HK-2 (cell line): ENCODE measurements at regions not wholly inside any gene's neighbourhood (a gene's known extent, or its start where the extent isn't known, plus 50 kb on each side); places are given as distances from the start of the nearest gene placed in this dataset.
"Not testable (repeated sequence)": the region's sequence is repeated elsewhere in the genome, so short reads cannot be mapped to it uniquely, and the experiment has no call there.

ENCODE experiments used
- DNase-seq: peaks from one replicate; pipeline ENCODE4 v3.0.0-alpha.2; 2018; ENCODE audit not compliant: unreplicated experiment

DNA sequence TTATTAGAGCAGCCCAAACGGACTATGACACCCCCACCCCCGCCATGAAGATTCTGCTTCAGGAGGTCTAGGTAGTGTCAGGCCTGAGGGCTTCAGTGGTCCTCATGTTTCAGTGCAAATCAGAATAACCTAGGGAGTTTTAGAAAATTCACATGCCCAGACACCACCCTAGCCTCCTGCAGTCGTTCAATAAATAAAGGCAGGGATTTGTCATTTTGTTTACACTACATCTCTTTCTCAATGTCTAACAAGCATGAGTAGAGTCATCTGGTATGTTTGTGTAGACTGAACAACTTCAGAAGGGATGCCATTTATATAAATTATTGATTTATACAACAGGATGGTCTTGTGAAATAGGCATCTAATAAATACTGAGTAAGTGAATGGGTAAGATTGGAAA lies 112.1 kb upstream of the SERPINE2 start:
- DNase-seq: no peak

DNA sequence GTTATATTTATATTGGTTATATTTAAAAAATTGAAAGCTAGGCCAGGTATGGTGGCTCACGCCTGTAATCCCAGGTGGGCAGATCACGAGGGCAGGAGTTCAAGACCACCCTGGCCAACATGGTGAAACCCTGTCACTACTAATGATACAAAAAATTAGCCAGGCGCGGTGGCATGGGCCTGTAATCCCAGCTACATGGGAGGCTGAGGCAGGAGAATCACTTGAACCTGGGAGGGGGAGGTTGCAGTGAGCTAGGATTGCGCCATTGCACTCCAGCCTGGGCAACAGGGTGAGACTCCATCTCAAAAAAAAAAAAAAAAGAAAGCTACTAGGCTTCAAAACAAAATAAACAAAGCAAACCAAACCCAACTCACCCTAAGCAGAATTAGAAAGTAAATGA lies 109.0 kb upstream of the SERPINE2 start:
- not testable (repeated sequence) for DNase-seq

DNA sequence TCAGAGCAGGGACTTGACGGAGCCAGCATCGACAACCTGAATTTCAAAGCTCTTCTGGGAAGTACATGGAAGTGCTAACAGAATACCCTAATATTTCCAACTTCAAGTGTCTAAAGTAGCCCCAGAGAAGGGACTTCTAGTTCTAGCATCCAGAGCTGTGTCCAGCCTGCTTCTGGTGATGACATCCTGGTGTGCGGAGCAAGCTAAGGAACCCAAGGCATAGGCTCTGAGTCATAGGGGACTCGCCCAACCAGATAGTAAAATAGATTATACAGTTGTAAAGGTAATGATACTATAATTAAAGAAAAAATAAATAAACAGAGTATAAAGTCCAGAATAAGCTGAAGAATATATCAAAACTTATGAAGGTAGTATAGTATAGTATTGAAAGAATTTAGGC lies 108.1 kb upstream of the SERPINE2 start:
- DNase-seq: no peak

DNA sequence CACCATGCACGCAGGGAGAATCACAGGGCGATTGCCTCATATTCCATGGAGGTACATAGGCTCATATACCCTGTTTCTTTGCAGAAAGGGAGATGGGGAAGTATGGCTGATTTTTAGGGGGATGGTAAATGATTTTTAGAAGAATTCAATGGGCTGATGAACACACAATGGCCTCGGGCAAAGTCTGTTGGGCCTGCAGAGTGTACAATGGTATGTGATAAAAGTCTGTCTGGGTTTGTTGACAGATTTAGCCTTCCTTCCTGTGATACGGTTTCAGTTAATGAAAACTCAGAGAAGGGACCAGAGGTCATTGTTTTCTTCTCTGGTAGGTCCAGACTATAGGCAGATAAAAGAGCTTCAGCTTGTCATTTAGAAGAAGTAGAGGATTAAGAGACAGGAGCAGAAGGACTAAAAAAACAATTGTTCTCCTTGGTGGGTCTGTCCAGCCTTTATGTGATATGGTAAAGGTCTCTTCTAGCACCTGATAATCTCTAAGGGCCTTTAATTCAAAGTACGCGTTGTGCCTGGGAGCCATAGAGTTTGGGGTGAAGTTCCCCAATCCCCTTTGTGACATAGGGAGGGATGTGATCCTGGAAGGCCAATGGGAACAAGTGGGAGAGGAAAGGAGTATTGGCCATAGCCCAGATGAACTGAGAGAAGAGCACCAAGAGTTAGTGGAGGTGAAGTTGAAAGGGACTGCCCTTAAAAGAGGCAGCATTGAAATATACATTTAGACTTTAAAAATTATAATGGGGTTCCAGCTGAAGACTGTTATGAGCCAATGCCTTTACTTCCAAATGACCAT lies 107.5 kb upstream of the SERPINE2 start:
- DNase-seq: no peak

DNA sequence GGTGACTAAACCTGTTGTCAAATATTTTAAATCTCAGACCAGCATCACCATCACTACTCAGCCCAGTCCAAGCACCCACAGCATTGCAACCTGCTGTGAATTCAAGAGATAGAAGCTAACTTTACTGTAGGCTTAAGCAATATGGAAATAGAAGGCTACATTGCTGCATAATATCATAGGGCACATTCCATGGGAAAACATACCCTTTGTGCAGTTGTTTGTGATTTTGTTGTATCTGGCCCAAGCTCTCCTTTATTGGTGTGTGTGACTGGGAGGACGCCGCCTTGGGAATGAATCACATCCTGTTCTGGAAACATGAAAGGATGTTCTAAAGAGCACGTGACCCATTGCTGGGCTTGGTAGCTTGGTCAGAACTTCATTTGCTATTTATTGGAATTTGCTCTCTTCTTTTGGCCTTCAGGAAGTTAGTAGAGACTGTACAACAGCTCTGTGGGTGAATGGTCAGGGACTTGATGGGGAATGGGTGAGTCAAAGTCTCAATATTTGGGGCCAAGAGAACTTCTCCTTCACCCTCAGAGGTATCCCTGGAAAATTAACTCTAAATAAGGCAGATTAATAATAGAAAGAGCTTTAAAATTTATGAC lies 106.8 kb upstream of the SERPINE2 start:
- peak; percentile 36 for DNase-seq

DNA sequence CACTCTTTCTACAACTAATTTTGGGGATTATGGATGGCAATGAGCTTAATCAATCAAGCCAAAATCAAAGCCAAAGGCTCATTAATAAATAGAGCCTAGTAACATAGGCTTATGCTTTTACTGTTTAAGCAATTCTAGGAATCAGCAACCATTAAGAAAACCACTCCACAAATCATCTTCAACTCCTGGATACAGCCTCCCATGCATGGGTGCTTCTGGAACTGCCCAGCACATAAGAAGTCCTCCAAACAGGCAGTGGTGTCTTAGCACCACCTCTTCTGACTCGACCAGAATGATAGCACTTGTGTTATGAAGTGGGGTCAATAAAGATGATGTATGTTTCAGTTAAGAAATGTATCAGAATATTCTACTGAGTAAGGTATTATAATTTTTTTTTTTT lies 104.4 kb upstream of the SERPINE2 start:
- DNase-seq: no peak

DNA sequence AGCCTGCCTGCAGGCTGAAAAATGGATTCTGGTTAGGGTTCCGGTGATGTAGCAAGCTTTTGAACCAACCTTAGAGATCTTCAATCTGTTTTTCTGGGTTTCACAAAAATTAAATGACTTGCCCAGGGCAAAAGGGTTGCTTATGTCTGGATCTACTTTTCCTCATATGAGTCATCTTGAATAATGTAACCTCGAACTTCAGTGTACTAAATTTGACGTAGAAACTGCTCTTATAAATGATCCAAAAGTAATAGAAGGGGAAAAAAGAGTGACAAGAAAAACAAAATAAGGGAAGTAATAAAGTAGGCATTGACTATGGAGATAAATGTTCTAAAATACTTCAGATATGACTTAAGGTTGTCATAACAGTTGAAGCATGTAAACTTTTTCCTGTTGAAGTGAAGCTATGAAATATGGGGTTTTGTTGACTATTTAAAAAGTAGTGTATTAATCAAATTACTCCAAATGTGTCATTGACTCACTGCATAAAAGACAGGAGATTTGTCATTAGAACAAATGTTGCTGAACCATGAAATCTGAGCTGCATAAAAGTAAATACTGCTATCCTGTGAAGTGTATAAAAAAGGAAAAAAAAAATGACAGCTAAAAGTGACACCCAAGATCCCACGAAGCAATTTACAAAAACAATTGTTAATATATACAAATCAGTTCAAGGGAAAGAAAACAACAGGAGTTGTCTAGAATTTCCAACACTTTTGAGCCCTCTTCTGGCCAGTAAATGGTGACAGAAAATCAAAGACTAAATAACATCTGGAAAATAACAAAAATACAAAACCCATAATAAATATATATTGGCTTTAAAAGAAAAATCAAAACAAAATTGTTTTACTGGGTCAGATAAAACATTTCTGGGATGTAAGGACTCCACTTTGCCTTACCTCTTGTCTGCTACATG lies 103.6 kb upstream of the SERPINE2 start:
- no peak for DNase-seq

DNA sequence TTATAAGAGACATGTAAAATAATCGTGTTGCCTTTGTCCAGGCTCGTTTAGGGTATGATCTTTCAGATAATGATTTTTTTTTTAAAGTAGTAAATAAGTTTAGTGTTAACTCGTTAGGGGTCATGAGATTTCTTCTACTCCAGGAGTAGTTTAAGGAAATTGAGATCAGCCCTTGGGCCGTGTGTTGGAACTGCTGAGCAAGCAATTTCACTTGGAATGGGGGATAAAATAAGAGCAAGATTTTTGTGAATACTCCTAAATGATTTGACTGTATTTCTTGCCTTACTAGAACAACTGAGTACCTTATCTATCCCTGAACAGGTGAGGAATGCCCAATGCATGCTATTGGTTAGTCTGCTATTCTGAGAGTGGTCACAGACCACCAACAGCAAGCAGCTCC lies 102.2 kb upstream of the SERPINE2 start:
- DNase-seq: no peak

DNA sequence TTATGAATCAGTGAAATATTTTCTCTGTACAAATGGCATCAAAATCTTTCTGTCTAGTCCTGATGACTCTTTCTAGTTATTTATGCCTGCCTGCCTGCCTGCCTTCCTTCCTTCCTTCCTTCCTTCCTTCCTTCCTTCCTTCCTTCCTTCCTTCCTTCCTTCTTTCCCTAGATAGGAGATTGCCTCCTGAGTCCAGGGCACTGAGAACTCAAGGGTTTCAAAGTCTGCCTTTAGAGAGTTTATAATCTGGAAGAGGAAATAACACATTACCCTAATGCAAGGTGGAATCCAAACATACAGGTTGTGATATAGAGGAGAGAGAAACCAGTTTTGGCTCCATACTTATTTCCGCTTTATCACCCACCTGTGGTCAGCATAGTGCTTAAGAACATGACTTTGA lies 98.1 kb upstream of the SERPINE2 start:
- no peak for DNase-seq

DNA sequence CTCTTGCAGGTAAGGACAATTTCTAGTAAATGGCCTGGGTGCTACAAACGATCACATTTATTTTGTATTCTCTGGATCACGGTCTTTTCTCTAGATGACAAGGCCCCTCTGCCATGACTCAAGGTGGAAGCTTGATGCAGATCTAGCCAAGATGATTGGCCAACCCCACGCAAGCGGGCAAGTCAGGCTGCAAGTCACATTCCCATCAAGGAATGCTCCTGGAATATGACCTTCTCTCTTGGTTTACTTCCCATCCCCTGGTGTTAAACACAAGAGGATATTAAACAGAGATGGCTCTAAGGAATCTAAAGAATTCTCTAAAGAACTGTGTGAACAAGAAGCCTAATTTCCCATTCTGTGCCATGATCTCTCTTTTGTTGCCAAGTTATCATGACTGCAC lies 97.3 kb upstream of the SERPINE2 start:
- DNase-seq: no peak

DNA sequence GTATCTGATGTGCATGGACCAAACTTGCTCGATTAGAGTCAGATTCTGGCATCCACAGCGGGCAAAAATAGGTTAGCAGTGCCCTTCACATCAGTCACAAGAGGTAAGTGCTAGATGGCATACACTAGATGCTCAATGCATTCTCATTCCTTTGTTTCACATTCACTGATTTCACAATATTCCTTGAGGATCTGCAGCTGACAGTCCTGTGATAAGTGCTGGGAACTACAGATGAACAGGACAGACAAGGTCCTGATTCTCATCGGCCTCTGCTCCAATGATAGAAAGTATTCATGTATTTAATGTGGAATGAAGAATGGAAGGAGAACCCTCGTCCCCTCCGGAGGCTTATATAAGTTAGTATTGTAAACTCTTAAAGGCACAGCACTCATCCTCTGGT lies 96.8 kb upstream of the SERPINE2 start:
- DNase-seq: no peak

DNA sequence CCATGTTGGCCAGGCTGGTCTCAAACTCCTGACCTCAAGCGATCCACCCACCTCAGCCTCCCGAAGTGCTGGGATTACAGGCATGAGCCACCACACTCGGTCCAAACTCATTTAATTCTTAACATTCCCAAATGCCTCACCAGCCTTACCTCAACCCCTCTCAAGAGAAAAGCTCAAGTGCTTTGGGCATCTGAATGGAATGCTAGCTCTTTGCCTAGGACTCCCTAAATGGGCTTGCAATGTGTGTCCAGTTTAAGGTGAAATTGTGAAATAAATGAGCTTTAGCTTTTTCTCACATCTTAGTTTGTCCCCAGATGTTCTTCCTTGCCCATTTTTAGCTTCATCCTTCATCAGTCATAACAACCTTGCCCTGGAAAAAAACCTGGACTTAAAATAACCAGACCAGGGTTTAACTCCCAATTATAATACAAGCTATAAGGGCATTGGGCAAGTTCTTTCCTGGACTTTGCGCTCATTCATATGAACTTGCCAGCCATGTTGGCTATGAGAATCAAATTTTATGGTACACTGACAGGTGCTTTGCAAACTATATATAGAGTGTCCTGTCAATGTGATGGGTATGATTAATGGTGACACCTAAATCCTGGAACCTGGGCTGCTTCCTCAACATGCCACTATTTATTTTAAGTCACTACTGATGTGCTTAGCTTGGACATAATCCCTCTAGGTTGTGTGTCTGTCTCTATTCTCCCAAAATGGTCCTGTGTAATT lies 95.1 kb upstream of the SERPINE2 start:
- DNase-seq: no peak

DNA sequence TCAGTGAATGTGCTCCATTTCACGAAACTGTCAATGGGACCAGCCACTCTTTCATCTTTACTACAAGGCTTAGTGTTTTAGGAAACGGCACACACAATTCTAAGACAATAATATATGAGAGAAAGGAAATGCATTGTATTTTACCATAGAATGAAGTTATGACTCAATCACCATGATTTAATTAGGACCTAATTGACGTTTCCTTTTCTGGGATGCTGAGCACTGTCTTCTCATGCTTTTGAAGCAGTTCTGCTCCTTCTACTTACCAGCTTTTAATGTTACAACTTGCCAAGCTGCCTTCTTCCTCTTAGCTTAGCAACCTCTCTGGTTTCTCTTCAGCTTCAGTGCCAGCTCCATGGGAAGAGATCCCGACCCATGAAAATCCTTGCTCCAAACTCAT lies 94.3 kb upstream of the SERPINE2 start:
- DNase-seq: no peak

DNA sequence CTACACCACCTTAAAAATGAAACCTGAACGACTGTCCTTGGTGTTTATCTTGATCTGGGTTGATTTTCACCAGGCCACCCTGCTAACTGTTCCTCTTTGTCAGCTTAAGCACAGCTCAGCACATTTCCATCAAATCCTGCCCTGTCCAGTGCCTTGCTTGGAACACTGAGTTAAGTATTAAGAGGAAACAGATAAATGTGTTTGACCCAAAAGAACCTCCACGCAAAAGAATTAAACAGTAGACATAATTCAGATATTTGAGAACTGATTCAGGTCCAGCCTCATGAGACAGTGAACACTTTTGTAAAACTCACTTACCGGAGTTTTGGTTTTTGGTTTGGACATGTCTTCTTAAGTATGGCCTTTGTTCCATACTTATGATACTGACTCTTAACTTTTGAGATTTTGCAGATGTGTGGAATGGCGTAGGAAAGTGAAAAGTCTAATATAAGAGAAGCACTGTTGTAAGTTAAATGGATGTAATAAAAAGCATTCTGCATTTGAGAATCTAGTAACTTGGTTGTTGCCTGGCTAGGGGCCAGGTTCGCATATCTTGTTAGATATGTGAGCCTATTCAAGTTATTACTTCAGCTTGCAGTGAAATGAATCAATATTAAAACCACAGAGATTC lies 88.9 kb upstream of the SERPINE2 start:
- no peak for DNase-seq

DNA sequence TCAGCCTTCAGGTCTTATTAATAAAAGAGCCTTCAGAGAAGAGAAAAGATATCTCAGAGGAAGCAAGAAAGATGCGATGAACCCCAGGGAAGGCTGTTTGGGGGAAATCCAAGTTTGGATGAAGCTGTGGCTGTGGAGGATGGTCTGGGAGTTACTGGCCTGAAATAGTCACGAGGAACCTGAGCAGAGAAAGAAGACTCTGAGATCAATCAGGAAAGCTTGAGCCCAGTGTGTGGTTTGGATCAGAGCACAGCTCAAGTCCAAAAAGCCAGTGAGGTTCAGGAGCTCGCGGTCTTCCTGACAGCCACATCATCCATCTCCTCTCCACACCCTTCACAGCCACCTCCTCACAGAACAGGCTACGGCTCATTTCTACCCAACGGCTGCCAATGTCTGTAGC lies 87.4 kb upstream of the SERPINE2 start:
- no peak for DNase-seq

DNA sequence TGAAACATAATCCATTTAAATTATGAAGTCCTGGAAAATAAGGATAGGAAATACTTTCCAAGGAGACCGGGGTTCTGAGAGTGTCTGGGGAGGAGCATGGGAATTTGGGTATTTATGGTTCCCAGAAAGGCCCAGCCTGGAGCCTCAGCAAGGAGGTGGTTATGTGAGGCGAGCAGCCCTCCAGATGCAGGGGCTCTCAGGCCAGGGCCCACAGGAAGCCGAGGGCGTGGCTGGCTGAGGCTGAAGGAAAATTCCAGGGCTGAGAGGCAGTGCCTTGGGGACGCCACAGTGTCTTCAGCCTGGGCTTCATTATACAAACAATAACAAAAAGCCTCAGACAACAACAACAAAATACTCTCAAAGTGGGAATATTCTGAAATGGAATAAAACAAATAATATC lies 86.9 kb upstream of the SERPINE2 start:
- no peak for DNase-seq

DNA sequence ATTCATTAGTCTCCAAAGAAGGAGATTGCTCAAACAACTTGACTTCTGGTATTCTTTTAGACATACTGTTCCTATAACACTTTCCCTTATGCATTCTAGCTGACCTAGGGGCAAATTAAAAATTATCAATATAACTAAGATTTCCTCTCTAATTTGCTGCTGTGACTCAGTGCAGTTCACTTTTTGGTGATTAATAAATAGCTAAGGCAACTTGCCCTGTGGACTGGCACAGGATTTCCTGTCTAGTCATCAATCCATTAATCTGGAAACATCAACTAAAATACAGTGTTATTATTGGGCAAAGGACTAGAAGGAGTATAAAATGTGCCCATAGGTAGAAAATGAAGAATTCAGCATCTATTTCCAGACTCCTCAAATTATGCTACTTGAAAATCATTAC lies 83.5 kb upstream of the SERPINE2 start:
- DNase-seq: no peak

DNA sequence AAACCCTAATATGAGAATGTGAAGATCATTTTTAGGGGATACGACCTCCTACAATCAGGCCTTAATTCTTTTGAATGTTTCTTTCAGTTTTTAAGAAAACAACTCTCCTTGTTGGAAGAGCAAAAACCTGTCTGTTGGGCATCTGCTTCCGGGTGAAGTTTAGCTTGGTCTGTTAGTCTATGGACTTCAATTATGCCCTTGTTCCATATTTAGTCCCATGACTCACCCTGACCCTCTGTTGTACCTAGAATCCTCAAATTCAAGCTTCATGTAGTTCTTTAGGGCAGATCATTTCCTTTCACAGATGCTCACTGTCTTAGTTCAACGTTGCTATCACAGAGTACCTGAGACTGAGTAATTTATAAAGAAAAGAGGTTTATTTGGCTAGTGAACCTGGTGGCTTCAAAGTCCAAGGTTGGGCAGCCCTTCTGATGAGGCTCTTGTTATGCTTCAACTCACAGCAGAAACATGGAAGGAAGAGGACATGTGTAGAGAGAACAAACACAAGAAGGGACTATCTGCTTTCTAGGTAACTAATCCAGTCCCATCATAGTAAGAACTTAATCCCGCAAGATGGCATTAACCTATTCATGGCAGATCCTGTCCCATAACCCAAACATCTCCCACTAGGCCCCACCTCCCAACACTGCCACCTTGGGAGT lies 82.5 kb upstream of the SERPINE2 start:
- no peak for DNase-seq

DNA sequence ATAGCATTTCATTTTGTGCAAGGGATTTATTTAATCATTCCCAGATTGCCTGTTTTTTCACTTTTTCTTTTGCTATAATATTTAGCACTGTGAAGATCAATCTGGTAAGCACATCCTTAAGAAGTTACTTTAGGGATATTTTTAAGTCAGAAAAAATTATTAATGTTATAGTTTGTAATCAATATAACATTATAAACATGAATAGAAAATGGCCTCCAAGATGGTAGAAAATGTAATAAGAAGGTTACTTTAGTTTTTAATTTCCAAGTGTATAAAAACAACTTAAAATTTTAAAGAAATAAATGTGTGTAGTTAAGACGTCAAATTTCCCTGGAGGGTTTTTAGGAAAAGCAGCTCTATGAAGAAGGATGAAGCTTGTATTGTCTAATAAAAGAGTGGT lies 81.9 kb upstream of the SERPINE2 start:
- no peak for DNase-seq

DNA sequence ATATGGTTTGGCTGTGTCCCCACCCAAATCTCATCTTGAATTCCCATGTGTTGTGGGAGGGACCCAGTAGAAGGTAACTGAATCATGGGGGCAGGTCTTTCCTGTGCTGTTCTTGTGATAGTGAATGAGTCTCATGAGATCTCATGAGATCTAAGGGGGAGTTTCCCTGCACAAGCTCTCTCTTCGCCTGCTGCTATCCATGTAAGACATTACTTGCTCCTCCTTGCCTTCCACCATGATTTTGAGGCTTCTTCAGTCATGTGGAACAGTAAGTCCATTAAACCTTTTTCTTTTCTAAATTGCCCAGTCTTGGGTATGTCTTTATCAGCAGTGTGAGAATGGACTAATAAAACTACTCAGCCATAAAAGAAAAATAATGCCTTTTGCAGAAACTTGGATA lies 80.8 kb upstream of the SERPINE2 start:
- DNase-seq: not testable (repeated sequence)

DNA sequence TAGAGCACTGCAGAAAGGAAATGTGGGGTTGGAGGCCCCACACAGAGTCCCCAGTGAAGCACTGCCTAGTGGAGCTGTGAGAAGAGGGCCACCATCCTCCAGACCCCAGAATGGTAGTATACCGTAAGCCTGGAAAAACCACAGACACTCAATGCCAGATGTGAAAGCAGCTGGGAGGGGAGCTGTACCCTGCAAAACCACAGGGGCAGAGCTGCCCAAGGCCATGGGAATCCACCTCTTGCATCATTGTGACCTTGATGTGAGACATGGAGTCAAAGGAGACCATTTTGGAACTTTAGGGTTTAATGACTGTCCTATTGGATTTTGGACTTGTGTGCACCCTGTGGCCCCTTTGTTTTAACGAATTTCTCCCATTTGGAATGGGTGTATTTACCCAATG lies 75.3 kb upstream of the SERPINE2 start:
- no peak for DNase-seq
